Activated CD4-positive, alpha-beta memory T cell treated with anti-CD3 and anti-CD28 coated beads for 36 hours (primary cell): ENCODE measurements at regions not wholly inside any gene's neighbourhood (a gene's known extent, or its start where the extent isn't known, plus 50 kb on each side); places are given as distances from the start of the nearest gene placed in this dataset.
"Not testable (repeated sequence)": the region's sequence is repeated elsewhere in the genome, so short reads cannot be mapped to it uniquely, and the experiment has no call there.

ENCODE experiments used
- CTCF ChIA-PET: fragments of 350-600 bp; sonication (Branson Sonifier 250); formaldehyde crosslinking; loops from one replicate; lab custom pipeline; 2021; ENCODE audit warnings: antibody characterized with exemption, inconsistent platforms; lab: Charles Lee
- POLR2A ChIA-PET: fragments of 350-600 bp; sonication (Branson Sonifier 250); formaldehyde crosslinking; loops from one replicate; lab custom pipeline; 2021; ENCODE audit warnings: antibody characterized with exemption; lab: Charles Lee
- DNase-seq: peaks from one replicate; pipeline ENCODE4 v3.0.0-alpha.2; 2020
- H3K27ac Mint-ChIP-seq: one replicate; pipeline ENCODE4 v1.8.0; 2021; ENCODE audit warnings: mixed read lengths
- H3K27me3 Mint-ChIP-seq: one replicate; pipeline ENCODE4 v1.8.0; 2021; ENCODE audit warnings: mixed read lengths
- H3K36me3 Mint-ChIP-seq: one replicate; pipeline ENCODE4 v1.8.0; 2021; ENCODE audit warnings: mixed read lengths
- H3K4me1 Mint-ChIP-seq: one replicate; pipeline ENCODE4 v1.8.0; 2021; ENCODE audit warnings: low read depth, mixed read lengths
- H3K4me3 Mint-ChIP-seq: one replicate; pipeline ENCODE4 v1.8.0; 2021; ENCODE audit warnings: mild to moderate bottlenecking, mixed read lengths
- H3K9me3 Mint-ChIP-seq: one replicate; pipeline ENCODE4 v1.8.0; 2021; ENCODE audit warnings: mixed read lengths
- intact Hi-C: fragments of 100-400 bp; cut with micrococcal nuclease; formaldehyde crosslinking; loops from one replicate; pipeline ENCODE4 v1.15.1; 2023

DNA sequence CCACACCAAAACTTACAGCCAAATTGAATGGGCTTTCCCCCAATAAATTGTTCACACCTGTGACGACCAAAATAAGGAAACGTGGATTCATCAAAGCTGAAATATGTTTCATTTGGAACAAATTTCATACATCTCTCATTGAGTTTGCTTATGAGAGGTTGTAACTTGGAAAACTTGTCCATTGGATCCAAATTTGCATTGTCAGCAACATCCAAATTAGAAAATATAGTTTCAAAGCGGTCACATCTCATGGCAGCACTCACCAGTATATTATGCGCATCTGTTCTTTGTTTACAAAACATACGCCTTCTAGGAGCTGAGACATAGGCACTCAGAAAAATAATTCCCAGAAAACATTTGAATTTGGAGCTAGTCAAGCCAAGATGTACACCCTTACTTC lies 1028.2 kb upstream of the USP15 start:
- no peak overlapping the region for H3K4me3 Mint-ChIP-seq
- H3K27ac Mint-ChIP-seq, result no peak overlapping the region
- DNase-seq, result no peak
- H3K27me3 Mint-ChIP-seq, result no peaks in the 10 kb centered on the region
- POLR2A ChIA-PET, result no interaction called here
- CTCF ChIA-PET, result no interaction called here
- no peaks in the 10 kb centered on the region for H3K4me1 Mint-ChIP-seq
- peaks cover 42% of the 10 kb centered on the region for H3K9me3 Mint-ChIP-seq
- intact Hi-C loops, result no loop called here
- H3K36me3 Mint-ChIP-seq, result no peaks in the 10 kb centered on the region

DNA sequence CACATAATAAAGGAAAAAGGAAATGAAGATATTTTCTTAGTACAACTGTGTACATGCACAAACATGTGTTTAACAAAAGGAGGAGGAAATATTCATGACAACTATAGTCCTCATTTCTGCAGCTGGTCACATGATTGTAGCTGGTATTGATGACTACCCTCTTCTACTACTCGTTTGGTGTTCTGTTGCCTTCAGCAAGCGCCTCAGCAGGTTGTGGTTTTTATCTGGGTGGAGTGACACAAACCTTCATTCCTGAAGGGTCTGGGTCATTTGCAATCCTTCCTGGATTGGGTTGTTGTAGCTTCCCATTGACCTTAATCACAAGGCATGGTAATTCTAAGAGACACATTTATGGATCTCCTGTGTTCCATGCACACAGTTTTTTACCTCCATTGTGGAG lies 1009.9 kb upstream of the USP15 start:
- Mint-ChIP-seq H3K9me3 (peaks cover 11% of the 10 kb centered on the region), H3K27me3 (no peaks in the 10 kb centered on the region), H3K27ac (no peak overlapping the region), H3K36me3 (no peaks in the 10 kb centered on the region), H3K4me3 (no peak overlapping the region), H3K4me1 (no peaks in the 10 kb centered on the region)
- POLR2A ChIA-PET, result no interaction called here
- DNase-seq, result no peak
- intact Hi-C loops, result no loop called here
- CTCF ChIA-PET, result no interaction called here

DNA sequence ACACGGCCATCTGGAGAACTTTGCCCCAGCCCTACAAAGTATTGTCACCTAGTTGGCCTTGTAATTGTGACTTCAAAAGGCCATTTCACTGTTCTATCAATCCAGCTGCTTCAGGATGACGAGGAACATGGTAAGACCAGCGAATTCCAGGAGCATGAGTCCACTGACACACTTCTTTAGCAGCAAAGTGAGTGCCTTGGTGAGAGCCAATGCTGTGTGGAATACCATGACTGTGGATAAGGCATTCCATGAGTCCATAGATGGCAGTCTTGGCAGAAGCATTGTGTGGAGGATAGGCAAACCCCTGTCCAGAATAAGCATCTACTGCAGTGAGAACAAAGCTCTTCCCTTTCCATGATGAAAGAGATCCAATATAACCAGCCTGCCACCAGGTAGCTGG lies 1009.1 kb upstream of the USP15 start:
- Mint-ChIP-seq H3K27me3 (no peaks in the 10 kb centered on the region), H3K4me1 (no peaks in the 10 kb centered on the region), H3K27ac (no peak overlapping the region), H3K9me3 (peaks cover 11% of the 10 kb centered on the region), H3K36me3 (no peaks in the 10 kb centered on the region), H3K4me3 (no peak overlapping the region)
- intact Hi-C loops, result no loop called here
- no peak for DNase-seq
- CTCF ChIA-PET, result no interaction called here
- POLR2A ChIA-PET, result no interaction called here

DNA sequence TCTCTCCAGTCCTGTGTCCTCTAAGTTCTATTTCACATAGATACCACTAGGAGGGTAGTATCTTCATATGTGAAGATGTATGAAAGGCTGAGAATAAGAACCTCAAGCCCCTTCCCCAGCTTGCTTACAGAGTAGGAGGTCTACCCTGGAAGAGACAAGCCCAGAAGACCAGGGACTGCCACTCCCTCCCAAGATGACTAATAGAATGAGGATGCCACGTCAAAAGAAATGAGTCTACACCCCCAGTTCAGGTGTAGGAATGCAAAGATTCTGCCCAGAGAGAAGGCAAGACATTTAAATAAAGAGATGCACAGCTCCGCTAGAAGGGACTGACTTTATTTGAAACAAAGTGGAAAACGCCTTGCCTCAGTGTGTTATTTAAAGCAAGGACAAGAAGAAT lies 1006.0 kb upstream of the USP15 start:
- intact Hi-C loops, result no loop called here
- POLR2A ChIA-PET, result no interaction called here
- no peaks in the 10 kb centered on the region for H3K36me3 Mint-ChIP-seq
- H3K4me1 Mint-ChIP-seq, result no peaks in the 10 kb centered on the region
- H3K27ac Mint-ChIP-seq, result no peak overlapping the region
- H3K9me3 Mint-ChIP-seq, result peaks cover 11% of the 10 kb centered on the region
- CTCF ChIA-PET, result no interaction called here
- no peak overlapping the region for H3K4me3 Mint-ChIP-seq
- no peak for DNase-seq
- no peaks in the 10 kb centered on the region for H3K27me3 Mint-ChIP-seq

DNA sequence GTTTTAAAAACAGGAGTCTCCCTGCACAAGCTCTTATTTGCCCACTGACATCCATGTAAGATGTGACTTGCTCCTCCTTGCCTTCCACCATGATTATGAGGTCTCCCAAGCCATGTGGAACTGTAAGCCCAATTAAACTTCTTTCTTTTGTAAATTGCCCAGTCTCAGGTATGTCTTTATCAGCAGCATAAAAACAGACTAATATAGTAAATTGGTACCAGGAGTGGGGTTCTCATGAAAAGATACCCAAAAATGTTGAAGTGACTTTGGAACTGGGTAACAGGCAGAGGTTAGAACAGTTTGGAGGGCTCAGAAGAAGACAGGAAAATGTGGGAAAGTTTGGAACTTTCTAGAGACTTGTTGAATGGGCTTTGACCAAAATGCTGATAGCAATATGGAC lies 995.9 kb upstream of the USP15 start:
- intact Hi-C loops, H3K27ac Mint-ChIP-seq, DNase-seq, POLR2A ChIA-PET, H3K4me1 Mint-ChIP-seq, CTCF ChIA-PET, H3K27me3 Mint-ChIP-seq, H3K36me3 Mint-ChIP-seq, H3K4me3 Mint-ChIP-seq: not testable (repeated sequence)
- peaks cover 35% of the 10 kb centered on the region for H3K9me3 Mint-ChIP-seq

DNA sequence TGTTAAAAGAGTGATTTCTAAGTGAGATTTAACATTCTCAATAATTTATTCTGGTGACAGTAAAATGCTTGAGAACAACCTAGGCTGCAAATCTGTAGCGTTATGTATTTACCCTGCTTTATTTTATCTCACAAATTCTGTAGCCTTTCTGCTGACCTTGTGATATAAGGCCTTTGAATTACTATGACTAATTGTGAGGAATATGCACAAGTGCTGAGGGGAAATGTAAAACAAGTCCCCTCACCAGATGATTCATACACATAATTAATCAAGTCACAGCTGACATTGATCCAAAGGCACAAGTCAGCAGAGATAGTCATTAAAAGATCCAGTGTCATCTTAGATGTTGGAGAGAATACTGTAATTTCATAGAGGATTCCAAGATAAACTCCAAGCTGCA lies 992.7 kb upstream of the USP15 start:
- intact Hi-C loops, result no loop called here
- no peak overlapping the region for H3K4me3 Mint-ChIP-seq
- no peaks in the 10 kb centered on the region for H3K4me1 Mint-ChIP-seq
- H3K9me3 Mint-ChIP-seq, result peaks cover 37% of the 10 kb centered on the region
- H3K36me3 Mint-ChIP-seq, result no peaks in the 10 kb centered on the region
- no peak overlapping the region for H3K27ac Mint-ChIP-seq
- POLR2A ChIA-PET, result no interaction called here
- H3K27me3 Mint-ChIP-seq, result no peaks in the 10 kb centered on the region
- no peak for DNase-seq
- CTCF ChIA-PET, result no interaction called here

DNA sequence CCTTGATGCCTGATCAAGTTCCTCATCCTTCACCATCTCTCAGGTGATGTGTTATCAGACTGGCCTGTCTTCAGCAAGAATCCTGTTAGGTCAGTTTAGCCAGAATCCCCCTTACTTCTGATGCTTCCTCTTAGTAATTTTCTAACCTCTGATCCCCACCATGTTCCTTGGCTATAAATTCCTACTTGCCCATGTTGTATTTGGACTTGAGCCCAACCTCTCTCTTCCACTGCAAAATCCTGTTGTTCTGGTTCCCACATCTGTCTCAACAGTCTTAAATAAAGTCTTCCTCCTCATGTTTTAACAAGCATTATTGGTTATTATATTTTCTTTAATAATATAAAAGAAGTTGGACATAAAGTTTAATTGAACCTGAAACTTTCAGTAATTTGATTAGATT lies 987.8 kb upstream of the USP15 start:
- DNase-seq, result no peak
- peaks cover 8% of the 10 kb centered on the region for H3K9me3 Mint-ChIP-seq
- POLR2A ChIA-PET, result no interaction called here
- H3K27me3 Mint-ChIP-seq, result no peaks in the 10 kb centered on the region
- H3K27ac Mint-ChIP-seq, result no peak overlapping the region
- H3K4me1 Mint-ChIP-seq, result no peaks in the 10 kb centered on the region
- CTCF ChIA-PET, result no interaction called here
- H3K36me3 Mint-ChIP-seq, result no peaks in the 10 kb centered on the region
- intact Hi-C loops, result no loop called here
- no peak overlapping the region for H3K4me3 Mint-ChIP-seq

DNA sequence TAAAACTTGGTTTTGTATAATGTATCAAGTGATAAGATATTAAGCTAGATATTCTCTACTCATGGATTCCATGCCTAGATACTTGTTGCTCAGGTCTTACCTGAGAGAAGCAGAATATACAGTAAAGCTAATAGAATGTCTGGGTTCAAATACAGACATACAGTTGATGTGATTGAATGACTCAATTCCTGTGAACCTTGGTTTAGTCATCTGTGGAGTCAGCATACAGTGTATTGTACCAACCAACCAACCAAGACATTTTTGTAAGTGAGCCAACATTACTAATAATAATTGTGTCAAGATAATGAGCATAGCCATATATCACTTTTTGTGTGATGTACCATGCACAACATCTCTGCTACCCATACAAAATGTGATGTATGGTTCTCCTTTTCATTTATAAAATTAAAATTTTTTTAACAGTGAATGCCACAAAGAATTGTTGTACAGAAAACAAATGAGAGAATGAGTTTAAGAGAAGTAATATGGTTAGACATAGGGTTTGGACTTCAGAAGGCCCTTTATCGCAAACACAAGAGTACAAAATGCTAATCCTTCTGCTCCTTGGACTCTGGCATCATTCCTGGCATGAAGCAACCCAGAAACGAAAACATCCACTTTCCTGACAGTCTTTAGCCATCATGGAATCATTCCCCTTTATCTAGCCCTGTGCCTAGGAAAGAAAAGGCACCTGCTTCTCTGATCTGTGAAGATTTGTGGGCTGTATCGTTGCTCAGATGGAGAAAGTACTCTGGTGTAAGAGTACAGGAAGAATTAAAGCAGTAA lies 977.2 kb upstream of the USP15 start:
- H3K4me1 Mint-ChIP-seq, result no peaks in the 10 kb centered on the region
- POLR2A ChIA-PET, result no interaction called here
- no peak overlapping the region for H3K4me3 Mint-ChIP-seq
- H3K9me3 Mint-ChIP-seq, result peaks cover 28% of the 10 kb centered on the region
- H3K36me3 Mint-ChIP-seq, result peaks cover 1% of the 10 kb centered on the region
- no peaks in the 10 kb centered on the region for H3K27me3 Mint-ChIP-seq
- intact Hi-C loops, result no loop called here
- no peak for DNase-seq
- CTCF ChIA-PET, result interaction anchor here (0.6 kb wide), 1 partner anchor 913 kb away, joined by 3 read pairs; no protein-coding TSS in a partner anchor
- H3K27ac Mint-ChIP-seq, result no peak overlapping the region

DNA sequence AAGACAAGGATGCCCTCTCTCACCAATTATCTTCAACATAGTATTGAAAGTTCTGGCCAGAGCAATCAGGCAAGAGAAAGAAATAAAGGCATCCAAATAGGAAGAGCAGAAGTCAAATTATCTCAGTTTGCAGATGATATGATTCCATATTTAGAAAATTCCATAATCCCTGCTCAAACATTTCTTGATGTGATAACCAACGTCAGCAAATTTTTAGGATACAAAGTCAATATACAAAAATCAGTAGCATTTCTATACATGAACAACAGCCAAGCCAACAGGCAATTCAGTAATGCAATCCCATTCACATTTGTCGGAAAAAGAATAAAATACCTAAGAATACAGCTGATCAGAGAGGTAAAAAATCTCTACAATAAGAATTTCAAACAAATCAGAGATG lies 969.7 kb upstream of the USP15 start:
- no peak for DNase-seq
- H3K4me1 Mint-ChIP-seq, result no peaks in the 10 kb centered on the region
- CTCF ChIA-PET, result no interaction called here

DNA sequence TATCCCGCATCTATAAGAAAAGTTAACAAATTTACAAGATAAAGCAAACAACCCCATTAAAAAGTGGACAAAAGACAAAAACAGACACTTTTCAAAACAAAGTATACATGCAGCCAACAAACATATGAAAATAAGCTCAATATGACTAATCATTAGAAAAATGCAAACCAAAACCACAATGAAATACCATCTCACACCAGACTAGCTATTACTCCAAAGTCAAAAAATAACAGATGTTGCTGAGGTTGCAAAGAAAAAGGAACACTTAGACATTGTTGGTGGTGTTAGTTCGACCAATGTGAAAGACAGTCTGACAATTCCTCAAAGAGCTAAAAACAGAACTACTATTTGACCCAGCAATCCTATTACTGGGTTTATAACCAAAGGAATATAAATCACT lies 968.6 kb upstream of the USP15 start:
- intact Hi-C loops, result no loop called here
- Mint-ChIP-seq H3K4me1 (no peaks in the 10 kb centered on the region), H3K4me3 (no peak overlapping the region), H3K9me3 (peaks cover 44% of the 10 kb centered on the region), H3K27me3 (no peaks in the 10 kb centered on the region), H3K27ac (no peak overlapping the region), H3K36me3 (no peaks in the 10 kb centered on the region)
- ChIA-PET POLR2A (no interaction called here), CTCF (no interaction called here)
- DNase-seq, result no peak

More for the DNA sequence above, 969.7 kb upstream of the USP15 start:
- Mint-ChIP-seq H3K9me3 (peaks cover 48% of the 10 kb centered on the region), H3K27ac (no peak overlapping the region), H3K27me3 (no peaks in the 10 kb centered on the region), H3K4me3 (no peak overlapping the region), H3K36me3 (no peaks in the 10 kb centered on the region)
- POLR2A ChIA-PET, result no interaction called here
- intact Hi-C loops, result no loop called here

DNA sequence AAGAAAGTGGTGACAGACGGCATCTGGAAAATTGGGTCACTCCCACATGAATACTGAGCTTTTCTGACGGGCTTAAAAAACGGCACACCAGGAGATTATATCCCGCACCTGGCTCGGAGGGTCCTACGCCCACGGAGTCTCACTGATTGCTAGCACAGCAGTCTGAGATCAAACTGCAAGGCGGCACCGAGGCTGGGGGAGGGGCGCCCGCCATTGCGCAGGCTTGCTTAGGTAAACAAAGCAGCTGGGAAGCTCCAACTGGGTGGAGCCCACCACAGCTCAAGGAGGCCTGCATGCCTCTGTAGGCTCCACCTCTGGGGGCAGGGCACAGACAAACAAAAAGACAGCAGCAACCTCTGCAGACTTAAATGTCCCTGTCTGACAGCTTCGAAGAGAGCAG lies 966.2 kb upstream of the USP15 start:
- DNase-seq, H3K4me1 Mint-ChIP-seq, H3K4me3 Mint-ChIP-seq, POLR2A ChIA-PET, intact Hi-C loops, H3K36me3 Mint-ChIP-seq, H3K27ac Mint-ChIP-seq, CTCF ChIA-PET, H3K27me3 Mint-ChIP-seq: not testable (repeated sequence)
- H3K9me3 Mint-ChIP-seq, result peaks cover 29% of the 10 kb centered on the region

DNA sequence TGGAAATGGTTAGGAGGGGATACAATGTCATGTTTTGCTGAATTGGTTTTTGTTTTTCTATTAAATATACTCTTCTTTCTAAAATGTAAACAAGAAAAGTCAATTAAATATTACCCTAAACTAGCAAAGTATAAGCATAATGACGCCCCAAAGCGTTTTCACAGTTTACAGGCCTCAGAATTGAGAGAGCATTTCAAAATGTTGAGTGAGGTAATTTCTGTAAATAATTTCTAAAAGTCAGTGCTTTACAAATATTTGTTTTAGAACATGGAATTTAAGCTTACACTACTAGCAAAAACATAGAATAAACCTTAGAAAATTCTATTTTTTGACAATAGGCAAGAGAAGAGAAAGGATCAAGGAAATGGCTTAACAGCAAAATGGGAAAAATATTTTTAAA lies 958.4 kb upstream of the USP15 start:
- Mint-ChIP-seq H3K36me3 (no peaks in the 10 kb centered on the region), H3K27ac (no peak overlapping the region), H3K4me1 (no peaks in the 10 kb centered on the region), H3K9me3 (peaks cover 6% of the 10 kb centered on the region), H3K27me3 (no peaks in the 10 kb centered on the region), H3K4me3 (no peak overlapping the region)
- POLR2A ChIA-PET, result no interaction called here
- DNase-seq, result no peak
- CTCF ChIA-PET, result no interaction called here
- intact Hi-C loops, result no loop called here

DNA sequence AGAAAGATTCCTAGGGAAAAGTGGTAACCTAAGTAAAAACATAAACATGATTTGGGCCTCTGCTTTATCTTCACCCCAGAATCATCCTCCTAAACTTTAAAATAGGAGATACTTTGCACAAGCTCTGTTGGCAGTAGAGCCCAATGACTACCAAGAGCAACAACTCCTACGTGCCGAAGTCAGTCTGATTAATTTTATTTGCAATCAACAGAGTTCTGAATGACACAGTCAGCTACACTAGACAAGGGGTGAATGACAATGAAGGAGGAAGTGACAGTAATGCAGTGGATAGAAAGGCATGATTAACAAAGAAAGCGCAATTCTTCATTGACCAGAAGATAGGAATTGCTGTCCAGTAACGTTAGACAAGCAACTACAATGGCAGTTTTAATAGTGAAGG lies 957.9 kb upstream of the USP15 start:
- Mint-ChIP-seq H3K9me3 (peaks cover 6% of the 10 kb centered on the region), H3K27me3 (no peaks in the 10 kb centered on the region), H3K36me3 (no peaks in the 10 kb centered on the region), H3K27ac (no peak overlapping the region), H3K4me3 (no peak overlapping the region), H3K4me1 (no peaks in the 10 kb centered on the region)
- intact Hi-C loops, result no loop called here
- CTCF ChIA-PET, result no interaction called here
- no peak for DNase-seq
- POLR2A ChIA-PET, result no interaction called here
